Thoracic aorta (tissue), 2 donors: ENCODE measurements at regions not wholly inside any gene's neighbourhood (a gene's known extent, or its start where the extent isn't known, plus 50 kb on each side); places are given as distances from the start of the nearest gene placed in this dataset.
"Not testable (repeated sequence)": the region's sequence is repeated elsewhere in the genome, so short reads cannot be mapped to it uniquely, and the experiment has no call there.

Experiments
- ATAC-seq: fragments of 150-250 bp; one replicate; pipeline ENCODE4 v1.8.0; 2017; ENCODE audit warnings: low read depth; ENCODE audit not compliant: insufficient number of reproducible peaks, low FRiP score
- DNase-seq: peaks from one replicate; pipeline ENCODE4 v3.0.0-alpha.2; 2020; ENCODE audit warnings: low spot score
- H3K27ac ChIP-seq, 2 donors: fragments of 200-600 bp; sonication (generic); 1 replicate in 1 of 2; 2 replicates in 1 of 2; pipeline ENCODE4 v1.5.1; 2016; ENCODE audit warnings: mild to moderate bottlenecking in 2 of 2, moderate library complexity in 2 of 2
- H3K27me3 ChIP-seq: fragments of 200-600 bp; sonication (generic); replicated peaks from 2 replicates; pipeline ENCODE4 v1.6.0; 2016; ENCODE audit warnings: mild to moderate bottlenecking; ENCODE audit not compliant: insufficient read depth
- H3K36me3 ChIP-seq: fragments of 200-600 bp; sonication (generic); one replicate; pipeline ENCODE4 v1.5.1; 2016
- H3K4me1 ChIP-seq, 2 donors: fragments of 200-600 bp; sonication (generic); 1 replicate in 1 of 2; 2 replicates in 1 of 2; pipeline versions ENCODE4 v1.5.1 to v1.6.0; 2016; ENCODE audit warnings: low read depth in 2 of 2, mild to moderate bottlenecking in 1 of 2; ENCODE audit not compliant: control insufficient read depth in 1 of 2
- H3K4me3 ChIP-seq: fragments of 200-600 bp; sonication (generic); 2 replicates; pipeline ENCODE4 v1.5.1; 2016; ENCODE audit warnings: mild to moderate bottlenecking
- H3K9me3 ChIP-seq: fragments of 200-600 bp; sonication (generic); 2 replicates; pipeline ENCODE4 v1.5.1; 2016
- TF ChIP-seq, protein P1 (sequence below): fragments of 200-600 bp; sonication (generic); IDR thresholded peaks from one replicate; pipeline ENCODE4 v1.5.1; 2019; ENCODE audit warnings: antibody characterized with exemption

- DNase-seq: no peak
- Histone ChIP-seq H3K27me3 (no peaks in the 10 kb centered on the region), H3K36me3 (no peaks in the 10 kb centered on the region), H3K4me1 (no peaks in the 10 kb centered on the region), H3K4me3 (no peak overlapping the region), H3K27ac (no peak overlapping the region), H3K9me3 (no peaks in the 10 kb centered on the region)
- TF ChIP-seq, protein P1, sequence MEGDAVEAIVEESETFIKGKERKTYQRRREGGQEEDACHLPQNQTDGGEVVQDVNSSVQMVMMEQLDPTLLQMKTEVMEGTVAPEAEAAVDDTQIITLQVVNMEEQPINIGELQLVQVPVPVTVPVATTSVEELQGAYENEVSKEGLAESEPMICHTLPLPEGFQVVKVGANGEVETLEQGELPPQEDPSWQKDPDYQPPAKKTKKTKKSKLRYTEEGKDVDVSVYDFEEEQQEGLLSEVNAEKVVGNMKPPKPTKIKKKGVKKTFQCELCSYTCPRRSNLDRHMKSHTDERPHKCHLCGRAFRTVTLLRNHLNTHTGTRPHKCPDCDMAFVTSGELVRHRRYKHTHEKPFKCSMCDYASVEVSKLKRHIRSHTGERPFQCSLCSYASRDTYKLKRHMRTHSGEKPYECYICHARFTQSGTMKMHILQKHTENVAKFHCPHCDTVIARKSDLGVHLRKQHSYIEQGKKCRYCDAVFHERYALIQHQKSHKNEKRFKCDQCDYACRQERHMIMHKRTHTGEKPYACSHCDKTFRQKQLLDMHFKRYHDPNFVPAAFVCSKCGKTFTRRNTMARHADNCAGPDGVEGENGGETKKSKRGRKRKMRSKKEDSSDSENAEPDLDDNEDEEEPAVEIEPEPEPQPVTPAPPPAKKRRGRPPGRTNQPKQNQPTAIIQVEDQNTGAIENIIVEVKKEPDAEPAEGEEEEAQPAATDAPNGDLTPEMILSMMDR: no peak
- no peak for ATAC-seq
These were observed 118.7 kb downstream of the ATOH1 start for GRCh38 chr4:93947286-93947685.

GRCh38 chr4:93950239-93950638 is 121.7 kb downstream of the ATOH1 start:
- not testable (repeated sequence) for H3K9me3 ChIP-seq, H3K4me1 ChIP-seq, ATAC-seq, DNase-seq, H3K36me3 ChIP-seq, H3K4me3 ChIP-seq, H3K27ac ChIP-seq, H3K27me3 ChIP-seq

DNA sequence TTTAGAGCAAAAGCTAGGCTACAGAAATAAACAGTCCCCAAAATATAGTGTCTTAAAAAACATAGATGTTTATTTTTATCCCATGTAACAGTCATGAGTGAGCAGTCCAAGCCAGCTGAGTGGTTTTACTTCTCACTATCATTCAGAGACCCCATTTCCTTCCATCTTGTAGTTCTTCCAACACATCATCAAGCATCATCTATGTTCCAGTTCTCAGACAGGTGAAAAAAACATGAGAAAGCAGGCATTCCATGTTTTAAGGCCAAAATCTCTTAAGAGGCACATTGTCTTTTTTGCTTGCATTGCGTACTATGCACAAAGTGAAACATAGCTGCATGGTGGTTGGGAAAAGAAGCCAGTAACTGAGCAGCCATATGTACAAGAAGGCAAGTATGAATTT is 128.6 kb downstream of the ATOH1 start:
- H3K4me3 ChIP-seq: no peak overlapping the region
- ATAC-seq: no peak
- TF ChIP-seq, protein P1: no peak

DNA sequence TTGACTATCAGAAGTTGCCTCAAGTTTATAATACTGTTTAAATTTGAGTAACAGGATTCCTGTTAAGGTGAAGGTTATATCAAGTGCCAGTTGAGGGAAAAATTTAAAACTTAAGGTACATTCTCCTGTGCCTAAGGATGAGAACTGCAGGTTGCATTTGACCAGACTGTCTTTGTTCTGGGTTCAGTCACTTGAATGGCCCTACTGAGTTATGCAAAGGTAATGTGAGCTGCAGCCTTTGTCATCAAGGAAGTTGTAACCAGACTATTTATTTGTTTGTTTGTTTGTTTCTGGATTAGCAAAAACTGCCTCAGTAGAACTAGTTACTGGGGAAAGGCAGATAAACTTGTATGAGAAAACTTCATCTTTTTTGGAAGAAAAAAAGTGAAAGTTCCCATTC is 131.9 kb downstream of the ATOH1 start:
- no peak for ATAC-seq
- TF ChIP-seq, protein P1: no peak
- Histone ChIP-seq H3K27me3 (no peaks in the 10 kb centered on the region), H3K36me3 (no peaks in the 10 kb centered on the region), H3K9me3 (no peaks in the 10 kb centered on the region), H3K4me1 (no peaks in the 10 kb centered on the region), H3K27ac (no peak overlapping the region), H3K4me3 (no peak overlapping the region)
- no peak for DNase-seq

More for the DNA sequence above, 128.6 kb downstream of the ATOH1 start:
- no peaks in the 10 kb centered on the region for H3K27me3 ChIP-seq
- H3K27ac ChIP-seq: no peak overlapping the region
- H3K9me3 ChIP-seq: no peaks in the 10 kb centered on the region
- no peaks in the 10 kb centered on the region for H3K4me1 ChIP-seq
- H3K36me3 ChIP-seq: no peaks in the 10 kb centered on the region
- no peak for DNase-seq

DNA sequence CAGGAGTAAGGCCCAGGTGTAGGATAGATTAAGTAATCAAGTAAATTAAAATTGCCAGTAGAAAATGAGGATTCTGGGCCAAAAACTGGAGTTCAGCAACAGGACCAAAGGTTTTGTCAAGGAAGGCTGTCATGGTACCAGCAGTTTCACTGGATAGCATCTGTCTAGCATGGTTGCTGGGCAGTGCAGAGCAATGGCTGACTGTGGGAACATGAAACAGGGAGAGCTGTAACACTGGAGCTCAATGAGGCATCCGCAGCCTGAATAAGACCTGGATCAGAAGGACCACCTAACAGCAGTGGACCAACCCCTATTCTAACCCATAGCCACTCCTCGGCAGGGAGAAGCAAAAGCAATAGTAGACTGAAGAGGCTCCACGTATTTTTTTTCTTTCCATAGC is 132.4 kb downstream of the ATOH1 start:
- TF ChIP-seq, protein P1: no peak
- no peak for ATAC-seq
- Histone ChIP-seq H3K4me3 (no peak overlapping the region), H3K27me3 (no peaks in the 10 kb centered on the region), H3K36me3 (no peaks in the 10 kb centered on the region), H3K4me1 (no peaks in the 10 kb centered on the region), H3K27ac (no peak overlapping the region), H3K9me3 (no peaks in the 10 kb centered on the region)
- no peak for DNase-seq

GRCh38 chr4:93981594-93981993 is 153.0 kb downstream of the ATOH1 start:
- Histone ChIP-seq H3K9me3 (peaks cover 6% of the 10 kb centered on the region), H3K27me3 (no peaks in the 10 kb centered on the region), H3K27ac (no peak overlapping the region), H3K36me3 (no peaks in the 10 kb centered on the region), H3K4me3 (no peak overlapping the region), H3K4me1 (no peaks in the 10 kb centered on the region)
- ATAC-seq: no peak
- TF ChIP-seq, protein P1: no peak
- DNase-seq: no peak
